ENCODE measurements at regions not wholly inside any gene's neighbourhood (a gene's known extent, or its start where the extent isn't known, plus 50 kb on each side); places are given as distances from the start of the nearest gene placed in this dataset.
"Not testable (repeated sequence)": the region's sequence is repeated elsewhere in the genome, so short reads cannot be mapped to it uniquely, and the experiment has no call there.

- no peak overlapping the region for H3K4me3 ChIP-seq (replicated peaks; ENCODE audit: low read depth, low read length)
- no peak for TF ChIP-seq CTCF (IDR thresholded peaks at IDR 0.05; ENCODE audit: low read length, missing control alignments)
- DNase-seq (ENCODE audit: low read depth), result no peak
These were observed 722.4 kb upstream of the AUTS2 start for GRCh38 chr7:68875857-68876256.

DNA sequence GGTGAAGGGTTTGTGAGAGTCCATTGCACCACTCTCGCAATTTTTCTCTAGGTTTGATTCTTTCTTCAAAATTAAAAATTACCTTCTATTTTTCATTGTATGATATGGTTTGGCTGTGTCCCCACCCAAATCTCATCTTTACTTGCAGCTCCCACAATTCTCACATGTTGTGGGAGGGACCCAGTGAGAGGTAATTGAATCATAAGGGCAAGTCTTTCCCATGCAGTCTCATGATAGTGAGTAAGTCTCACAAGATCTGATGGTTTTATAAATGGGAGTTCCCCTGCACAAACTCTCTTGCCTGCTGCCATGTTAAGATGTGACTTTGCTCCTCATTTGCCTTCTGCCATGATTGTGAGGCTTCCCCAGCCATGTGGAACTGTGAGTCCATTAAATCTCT is 711.2 kb upstream of the AUTS2 start:
- DNase-seq (ENCODE audit: low read depth); H3K4me3 ChIP-seq (replicated peaks; ENCODE audit: low read depth, low read length): not testable (repeated sequence)

DNA sequence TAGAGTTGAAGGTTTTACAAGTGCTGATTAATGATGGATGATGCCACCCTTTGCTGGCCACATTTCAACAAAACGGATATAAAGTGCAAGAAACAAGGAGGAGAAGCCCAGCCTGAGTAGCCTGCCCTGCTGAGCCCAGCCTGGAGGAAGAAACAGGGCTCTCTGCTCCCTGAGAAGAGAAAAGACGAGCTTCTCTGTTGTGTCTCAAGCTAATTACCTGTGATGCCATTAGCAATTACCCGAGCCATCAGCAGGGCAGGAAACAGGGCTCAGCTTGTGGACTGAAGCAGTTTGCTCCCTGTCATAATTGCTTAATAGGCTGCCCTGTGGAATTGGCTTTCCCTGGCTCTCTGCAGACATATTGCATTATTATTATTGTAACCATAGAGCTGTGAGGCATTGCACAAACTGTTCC is 709.3 kb upstream of the AUTS2 start:
- no peak for TF ChIP-seq CTCF (IDR thresholded peaks at IDR 0.05; ENCODE audit: low read length, missing control alignments)
- DNase-seq (ENCODE audit: low read depth), result peak; percentile 3
- H3K4me3 ChIP-seq (replicated peaks; ENCODE audit: low read depth, low read length), result no peak overlapping the region

DNA sequence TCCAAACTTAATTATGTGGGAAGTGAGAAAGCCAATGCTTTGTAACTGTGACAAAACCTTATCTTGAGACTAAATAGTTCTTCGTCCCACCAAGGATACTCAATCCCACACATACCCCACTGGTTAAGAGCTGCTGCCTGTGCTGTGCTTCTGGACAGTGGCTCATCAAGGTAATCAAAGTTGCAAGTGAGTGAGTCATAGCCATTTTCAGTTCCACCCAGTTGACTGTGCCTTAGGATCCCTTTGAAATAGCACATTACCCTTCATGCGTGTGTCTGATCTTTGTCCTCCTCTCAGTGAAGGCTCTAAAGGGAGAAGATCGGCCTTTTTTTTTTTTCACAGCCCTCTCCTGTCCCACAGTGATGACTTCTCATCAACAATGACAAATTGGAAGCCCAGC is 706.0 kb upstream of the AUTS2 start:
- H3K4me3 ChIP-seq (replicated peaks; ENCODE audit: low read depth, low read length), result no peak overlapping the region
- TF ChIP-seq CTCF (IDR thresholded peaks at IDR 0.05; ENCODE audit: low read length, missing control alignments), result no peak
- DNase-seq (ENCODE audit: low read depth), result no peak

- TF ChIP-seq CTCF (IDR thresholded peaks at IDR 0.05; ENCODE audit: low read length, missing control alignments), result no peak
- no peak for DNase-seq (ENCODE audit: low read depth)
- no peak overlapping the region for H3K4me3 ChIP-seq (replicated peaks; ENCODE audit: low read depth, low read length)
These were observed 704.9 kb upstream of the AUTS2 start for GRCh38 chr7:68893411-68893810.

DNA sequence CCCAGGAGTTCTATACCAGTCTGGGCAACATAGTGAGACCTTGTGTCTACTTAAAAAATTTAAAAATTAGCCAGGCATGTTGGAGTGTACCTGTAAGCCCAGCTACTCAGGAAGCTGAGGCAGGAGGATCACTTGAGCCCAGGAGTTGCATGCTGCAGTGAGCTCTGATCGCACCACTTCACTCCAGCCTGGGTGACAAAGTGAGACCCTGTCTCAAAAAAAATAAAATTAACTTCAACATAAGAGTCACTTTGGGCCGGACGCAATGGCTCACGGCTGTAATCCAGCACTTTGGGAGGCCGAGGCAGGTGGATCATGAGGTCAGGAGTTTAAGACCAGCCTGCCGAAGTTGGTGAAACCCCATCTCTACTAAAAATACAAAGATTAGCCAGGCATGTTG is 699.1 kb upstream of the AUTS2 start:
- not testable (repeated sequence) for H3K4me3 ChIP-seq (replicated peaks; ENCODE audit: low read depth, low read length); DNase-seq (ENCODE audit: low read depth)

GRCh38 chr7:68900096-68900495 is 698.2 kb upstream of the AUTS2 start:
- no peak for TF ChIP-seq CTCF (IDR thresholded peaks at IDR 0.05; ENCODE audit: low read length, missing control alignments)
- H3K4me3 ChIP-seq (replicated peaks; ENCODE audit: low read depth, low read length), result no peak overlapping the region
- no peak for DNase-seq (ENCODE audit: low read depth)

DNA sequence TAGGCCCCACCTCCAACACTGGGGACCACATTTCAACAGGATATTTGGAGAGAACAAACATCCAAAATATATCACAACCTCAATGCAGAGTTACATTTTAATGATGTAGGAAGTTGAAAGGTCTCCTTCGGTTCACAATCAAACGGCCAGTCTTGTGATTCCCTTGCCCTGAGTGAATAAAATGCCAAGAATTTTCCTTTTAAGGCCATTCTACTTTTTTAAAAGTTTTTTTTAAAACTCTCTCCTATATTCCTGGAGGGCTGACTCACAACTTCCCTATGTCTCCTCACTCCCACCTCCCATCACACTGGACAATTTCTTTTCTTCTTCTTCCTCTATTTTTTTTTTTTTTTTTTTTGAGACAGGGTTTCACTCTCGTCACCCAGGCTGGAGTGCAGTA is 693.6 kb upstream of the AUTS2 start:
- TF ChIP-seq CTCF (IDR thresholded peaks at IDR 0.05; ENCODE audit: low read length, missing control alignments), result no peak
- peak; percentile 4 for DNase-seq (ENCODE audit: low read depth)
- no peak overlapping the region for H3K4me3 ChIP-seq (replicated peaks; ENCODE audit: low read depth, low read length)
